EL (cell line): ENCODE measurements at regions not wholly inside any gene's neighbourhood (a gene's known extent, or its start where the extent isn't known, plus 50 kb on each side); places are given as distances from the start of the nearest gene placed in this dataset.

Experiments
- DNase-seq: peaks from one replicate; pipeline ENCODE4 v3.0.0-alpha.2; 2016

- no peak for DNase-seq
Observed at GRCh38 chr3:152056073-152056472, 182.6 kb downstream of the SUCNR1 start.

GRCh38 chr3:152056481-152056880 lies 183.0 kb downstream of the SUCNR1 start:
- DNase-seq = no peak

- DNase-seq = no peak
Observed at GRCh38 chr3:152056987-152057386, 183.5 kb downstream of the SUCNR1 start.

GRCh38 chr3:152058856-152059255 lies 185.4 kb downstream of the SUCNR1 start:
- DNase-seq = peak; percentile 12

- DNase-seq = no peak
Observed at GRCh38 chr3:152060701-152061100, 187.3 kb downstream of the SUCNR1 start.

- no peak for DNase-seq
Observed at GRCh38 chr3:152061296-152061695, 187.9 kb downstream of the SUCNR1 start.

- peak; percentile 14 for DNase-seq
Observed at GRCh38 chr3:152069871-152070270, 196.4 kb downstream of the SUCNR1 start.

- DNase-seq = no peak
Observed at GRCh38 chr3:152071315-152071714, 197.4 kb upstream of the MBNL1 start.

- DNase-seq = peak; percentile 61
Observed at GRCh38 chr3:152071924-152072323, 196.8 kb upstream of the MBNL1 start.

- DNase-seq = peak; percentile 52
Observed at GRCh38 chr3:152073267-152073666, 195.5 kb upstream of the MBNL1 start.

- peak; percentile 4 for DNase-seq
Observed at GRCh38 chr3:152076148-152076547, 192.6 kb upstream of the MBNL1 start.

GRCh38 chr3:152079980-152080379 lies 188.7 kb upstream of the MBNL1 start:
- no peak for DNase-seq

GRCh38 chr3:152083135-152083534 lies 185.6 kb upstream of the MBNL1 start:
- no peak for DNase-seq

GRCh38 chr3:152084441-152085158 lies 184.1 kb upstream of the MBNL1 start:
- DNase-seq = no peak

- no peak for DNase-seq
Observed at GRCh38 chr3:152087153-152087552, 181.6 kb upstream of the MBNL1 start.

GRCh38 chr3:152089528-152089927 lies 179.2 kb upstream of the MBNL1 start:
- DNase-seq = no peak

- no peak for DNase-seq
Observed at GRCh38 chr3:152091725-152092124, 177.0 kb upstream of the MBNL1 start.

- DNase-seq = no peak
Observed at GRCh38 chr3:152093901-152094300, 174.8 kb upstream of the MBNL1 start.

- DNase-seq = no peak
Observed at GRCh38 chr3:152094406-152094805, 174.3 kb upstream of the MBNL1 start.

- DNase-seq = no peak
Observed at GRCh38 chr3:152095472-152095871, 173.3 kb upstream of the MBNL1 start.

GRCh38 chr3:152096280-152096906 lies 172.3 kb upstream of the MBNL1 start:
- DNase-seq = no peak

GRCh38 chr3:152097120-152097519 lies 171.6 kb upstream of the MBNL1 start:
- no peak for DNase-seq

- DNase-seq = no peak
Observed at GRCh38 chr3:152097770-152098169, 171.0 kb upstream of the MBNL1 start.

- no peak for DNase-seq
Observed at GRCh38 chr3:152100491-152101132, 168.1 kb upstream of the MBNL1 start.
